PC-3 (cell line): ENCODE measurements at regions not wholly inside any gene's neighbourhood (a gene's known extent, or its start where the extent isn't known, plus 50 kb on each side); places are given as distances from the start of the nearest gene placed in this dataset.

Experiments
- ATAC-seq: fragments of 200-7000 bp; cut with Tn5 transposase; 2 replicates; pipeline ENCODE4 v1.9.1; 2020; ENCODE audit warnings: mild to moderate bottlenecking, moderate library complexity
- BruUV-seq: library from RNA; stranded (reverse); fragments of 400-500 nt; replicated peaks from 2 replicates; lab custom pipeline; 2021; lab: Mats Ljungman, UMichigan
- CTCF ChIA-PET: fragments of 300-600 bp; sonication (Branson Sonifier 250); formaldehyde crosslinking; loops from one replicate; lab custom pipeline; 2022; ENCODE audit warnings: antibody characterized with exemption; lab: Charles Lee
- POLR2A ChIA-PET: fragments of 300-600 bp; sonication (Branson Sonifier 250); formaldehyde crosslinking; loops from one replicate; lab custom pipeline; 2022; ENCODE audit warnings: antibody characterized with exemption; ENCODE audit not compliant: unreplicated experiment; lab: Charles Lee
- DNase-seq: peaks from one replicate; pipeline ENCODE4 v3.0.0-alpha.2; 2015
- H2AFZ ChIP-seq: fragments of 300-600 bp; sonication (generic); 2 replicates; pipeline ENCODE4 v1.6.0; 2016; ENCODE audit warnings: antibody characterized with exemption, low read length
- H3F3A ChIP-seq: fragments of 300-600 bp; sonication (generic); one replicate; pipeline ENCODE4 v1.6.0; 2017; ENCODE audit warnings: antibody characterized with exemption, low read length, control low read depth, mild to moderate bottlenecking; ENCODE audit not compliant: unreplicated experiment
- H3K27ac ChIP-seq: fragments of 300-600 bp; sonication (generic); 2 replicates; pipeline ENCODE4 v1.5.1; 2016; ENCODE audit warnings: mild to moderate bottlenecking, low read length
- H3K27me3 ChIP-seq: fragments of 300-600 bp; sonication (generic); 2 replicates; pipeline ENCODE4 v1.6.1; 2016; ENCODE audit warnings: low read length, mixed read lengths
- H3K36me3 ChIP-seq: fragments of 300-600 bp; sonication (generic); 2 replicates; pipeline ENCODE4 v1.6.1; 2016; ENCODE audit warnings: low read depth, mixed run types, low read length, mixed read lengths
- H3K4me1 ChIP-seq: fragments of 300-600 bp; sonication (generic); 2 replicates; pipeline ENCODE4 v1.5.1; 2016; ENCODE audit warnings: low read length; ENCODE audit not compliant: insufficient read depth
- H3K4me2 ChIP-seq: fragments of 300-600 bp; sonication (generic); 2 replicates; pipeline ENCODE4 v1.6.0; 2016; ENCODE audit warnings: low read length
- H3K4me3 ChIP-seq: fragments of 300-600 bp; sonication (generic); 2 replicates; pipeline ENCODE4 v1.5.1; 2016; ENCODE audit warnings: mild to moderate bottlenecking, low read length, mixed read lengths
- H3K79me2 ChIP-seq: fragments of 300-600 bp; sonication (generic); 2 replicates; pipeline ENCODE4 v1.6.1; 2017; ENCODE audit warnings: low read length, mixed read lengths
- H3K9ac ChIP-seq: fragments of 300-600 bp; sonication (generic); 2 replicates; pipeline ENCODE4 v1.6.0; 2016; ENCODE audit warnings: mild to moderate bottlenecking, low read length
- H3K9me2 ChIP-seq: fragments of 300-600 bp; sonication (generic); replicated peaks from 2 replicates; pipeline ENCODE4 v1.6.1; 2016; ENCODE audit warnings: mixed run types, low read length, mixed read lengths
- H3K9me3 ChIP-seq: fragments of 300-600 bp; sonication (generic); 2 replicates; pipeline ENCODE4 v1.6.1; 2016; ENCODE audit warnings: low read length, mixed read lengths
- H4K20me1 ChIP-seq: fragments of 300-600 bp; sonication (generic); 2 replicates; pipeline ENCODE4 v1.6.1; 2016; ENCODE audit warnings: low read length, mixed read lengths
- CTCF ChIP-seq: fragments of 300-600 bp; sonication (generic); conservative IDR thresholded peaks from 2 replicates; pipeline ENCODE4 v1.5.1; 2017; ENCODE audit warnings: antibody characterized with exemption, low read depth, mild to moderate bottlenecking, low read length
- EZH2 ChIP-seq: fragments of 300-600 bp; sonication (generic); IDR thresholded peaks from one replicate; pipeline ENCODE4 v1.6.1; 2017; ENCODE audit warnings: antibody characterized with exemption, mild to moderate bottlenecking, low read length; ENCODE audit not compliant: unreplicated experiment
- EZH2phosphoT487 ChIP-seq: fragments of 300-600 bp; sonication (generic); IDR thresholded peaks from 2 replicates; pipeline ENCODE4 v1.6.1; 2018; ENCODE audit warnings: mild to moderate bottlenecking, antibody characterized with exemption, low read length, borderline replicate concordance
- intact Hi-C: fragments of 100-400 bp; cut with micrococcal nuclease; formaldehyde crosslinking; loops from 2 replicates; pipeline ENCODE4 v1.9.0; 2023

DNA sequence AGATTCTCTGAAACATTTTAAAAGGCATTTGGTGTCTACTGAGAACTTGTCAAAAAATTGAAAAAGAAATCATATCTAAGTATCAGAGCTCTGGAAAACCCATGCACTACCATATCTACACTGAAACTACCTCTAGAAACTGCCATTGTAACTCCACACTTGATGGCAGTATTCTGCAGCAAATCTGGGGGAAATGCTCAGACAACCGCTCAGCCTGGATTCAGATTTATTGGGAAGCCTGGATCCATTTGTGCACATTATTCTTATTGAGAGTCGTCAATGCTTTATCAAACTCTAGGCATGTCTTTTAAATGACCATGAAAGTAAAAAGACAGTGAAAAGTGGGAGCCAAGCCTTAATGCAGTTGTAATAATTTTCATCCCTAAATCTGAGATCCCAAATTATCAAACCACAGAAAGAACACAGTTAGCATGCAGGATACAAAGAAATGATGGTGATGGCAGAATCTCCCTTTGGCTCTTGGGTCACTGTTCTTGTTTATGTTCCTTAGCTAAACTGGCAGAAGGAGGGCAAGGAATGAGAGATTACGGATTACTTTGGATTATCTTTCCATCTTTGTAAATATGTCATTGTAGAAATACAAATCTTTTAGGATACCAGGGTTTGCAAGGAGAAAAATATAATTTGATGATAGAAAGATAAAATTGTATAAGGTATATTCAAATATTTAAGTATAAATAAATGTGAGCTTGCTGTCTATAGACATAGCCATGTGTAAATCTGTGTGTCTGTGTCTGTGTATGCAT lies 512.1 kb upstream of the SYT4 start:
- Histone ChIP-seq H3K36me3 (no peaks in the 10 kb centered on the region), H3K27me3 (no peaks in the 10 kb centered on the region), H3K79me2 (no peaks in the 10 kb centered on the region), H3K4me2 (no peak overlapping the region), H3K27ac (no peak overlapping the region), H3K4me3 (no peak overlapping the region), H4K20me1 (no peaks in the 10 kb centered on the region), H2AFZ (no peak overlapping the region), H3K9me2 (no peaks in the 10 kb centered on the region), H3F3A (no peaks in the 10 kb centered on the region), H3K9ac (no peak overlapping the region), H3K4me1 (peaks cover 6% of the 10 kb centered on the region; the same call in 1 of the 2 replicates), H3K9me3 (no peaks in the 10 kb centered on the region)
- ChIA-PET POLR2A (no interaction called here), CTCF (interaction anchor here (0.6 kb wide), 1 partner anchor 12 kb away, joined by 3 read pairs; no protein-coding TSS in a partner anchor)
- no TSS peak for BruUV-seq
- peak; percentile 52; the same call in 1 of the 2 replicates for ATAC-seq
- intact Hi-C loops = loop anchor here (5.0 to 10.0 kb wide), 2 partner anchors 308 to 1105 kb away; no protein-coding TSS in a partner anchor
- no peak for DNase-seq
- TF ChIP-seq CTCF (peak; percentile 33), EZH2 (no peak), EZH2phosphoT487 (no peak)

DNA sequence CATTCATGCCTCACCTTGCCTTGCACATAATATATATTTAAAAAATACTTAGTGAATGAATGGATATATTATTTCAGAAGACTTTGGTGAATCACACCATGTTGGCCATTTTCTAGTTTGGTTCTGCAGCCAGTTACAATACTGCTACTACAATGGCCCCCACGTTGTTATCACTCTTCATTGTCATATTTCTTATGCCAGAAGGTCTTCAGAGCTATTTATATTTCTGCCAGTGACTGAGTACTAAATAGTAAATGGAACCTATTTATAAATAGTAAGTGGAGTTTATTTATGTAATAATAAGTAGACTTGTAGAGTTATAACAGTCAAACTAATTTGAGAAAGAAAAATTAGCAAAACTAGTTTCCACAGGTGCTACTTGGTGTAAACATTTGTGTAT lies 516.6 kb upstream of the SYT4 start:
- no peaks in the 10 kb centered on the region for H3K27me3 ChIP-seq
- H3K79me2 ChIP-seq = no peaks in the 10 kb centered on the region
- H3K4me3 ChIP-seq = no peak overlapping the region
- CTCF ChIA-PET = no interaction called here
- H3K9me2 ChIP-seq = no peaks in the 10 kb centered on the region
- peaks cover 3% of the 10 kb centered on the region; the same call in 1 of the 2 replicates for H3K4me1 ChIP-seq
- no peaks in the 10 kb centered on the region for H3F3A ChIP-seq
- H2AFZ ChIP-seq = no peak overlapping the region
- ATAC-seq (no peak), DNase-seq (no peak)
- POLR2A ChIA-PET = no interaction called here
- H3K36me3 ChIP-seq = no peaks in the 10 kb centered on the region
- no peak for TF ChIP-seq CTCF
- no peak for TF ChIP-seq EZH2phosphoT487
- TF ChIP-seq EZH2 = no peak
- no TSS peak for BruUV-seq
- no peak overlapping the region for H3K4me2 ChIP-seq
- H3K9me3 ChIP-seq = no peaks in the 10 kb centered on the region
- H4K20me1 ChIP-seq = no peaks in the 10 kb centered on the region
- H3K9ac ChIP-seq = no peak overlapping the region
- H3K27ac ChIP-seq = no peak overlapping the region
- intact Hi-C loops = no loop called here

- Histone ChIP-seq H3K36me3 (no peaks in the 10 kb centered on the region), H4K20me1 (no peaks in the 10 kb centered on the region), H3K9me3 (no peaks in the 10 kb centered on the region), H3K9me2 (no peaks in the 10 kb centered on the region), H3K4me1 (peaks cover 3% of the 10 kb centered on the region; the same call in 1 of the 2 replicates), H3K9ac (no peak overlapping the region), H3K27ac (no peak overlapping the region), H3K4me2 (no peak overlapping the region), H3K4me3 (no peak overlapping the region), H3K79me2 (no peaks in the 10 kb centered on the region), H3K27me3 (no peaks in the 10 kb centered on the region), H2AFZ (no peak overlapping the region), H3F3A (no peaks in the 10 kb centered on the region)
- ChIA-PET POLR2A (no interaction called here), CTCF (no interaction called here)
- BruUV-seq = no TSS peak
- intact Hi-C loops = no loop called here
- no peak for DNase-seq
- ATAC-seq = no peak
- no peak for TF ChIP-seq EZH2
- TF ChIP-seq CTCF = no peak
- no peak for TF ChIP-seq EZH2phosphoT487
These were observed 517.1 kb upstream of the SYT4 start for GRCh38 chr18:43794363-43794762.
